NCI-H1436 (cell line): ENCODE measurements at regions not wholly inside any gene's neighbourhood (a gene's known extent, or its start where the extent isn't known, plus 50 kb on each side); places are given as distances from the start of the nearest gene placed in this dataset.

Experiments
- DNase-seq: peaks from one replicate; lab custom pipeline; 2025; lab: John Stamatoyannopoulos, UW

DNA sequence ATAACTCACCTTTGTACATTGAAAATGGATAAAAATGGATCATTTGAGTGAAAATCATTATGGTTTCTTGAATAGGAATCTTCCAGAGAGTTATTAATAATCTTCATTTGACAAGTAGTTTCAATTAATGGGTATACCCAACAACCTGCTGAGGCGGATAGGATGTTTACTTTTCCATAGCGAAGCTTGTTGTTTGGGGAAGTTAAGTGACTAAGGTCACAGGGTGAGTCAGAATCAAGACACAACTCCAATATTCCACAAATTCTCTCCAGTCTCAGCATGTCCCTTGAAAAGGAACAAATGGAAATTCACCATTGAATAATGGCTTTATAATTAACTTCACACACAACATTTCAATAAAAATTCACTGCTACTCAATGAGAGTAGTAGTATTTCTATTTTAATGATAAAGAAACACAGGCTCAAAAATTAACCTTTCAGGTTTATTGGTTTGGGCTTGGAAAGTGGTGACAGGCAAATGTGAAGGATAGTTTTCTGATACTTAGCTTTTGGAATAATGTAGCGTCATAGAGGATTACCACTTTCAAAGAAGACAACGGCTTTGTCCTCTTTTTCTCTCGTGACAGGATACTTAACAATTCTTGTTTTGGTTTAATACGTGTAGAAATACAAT is 211.3 kb downstream of the GPD2 start:
- DNase-seq: no peak

DNA sequence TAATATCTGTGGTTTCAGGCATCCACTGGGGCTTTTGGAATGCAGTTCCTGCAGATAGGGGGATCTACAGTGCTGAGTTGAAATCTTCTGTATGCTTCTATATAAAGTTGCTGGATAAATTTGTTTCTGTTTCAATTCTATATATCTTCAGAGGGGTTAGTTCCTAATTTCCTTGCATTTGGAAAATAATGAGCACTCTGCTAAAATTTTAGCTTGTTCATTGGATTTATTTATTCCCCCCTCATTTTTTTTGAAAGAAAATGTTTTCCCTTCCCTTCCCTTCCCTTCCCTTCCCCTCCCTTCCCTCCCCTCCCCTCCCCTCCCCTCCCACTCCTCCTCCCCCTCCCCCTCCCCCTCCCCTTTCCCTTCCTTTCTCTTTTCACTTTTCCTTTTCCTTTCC is 212.3 kb downstream of the GPD2 start:
- no peak for DNase-seq

DNA sequence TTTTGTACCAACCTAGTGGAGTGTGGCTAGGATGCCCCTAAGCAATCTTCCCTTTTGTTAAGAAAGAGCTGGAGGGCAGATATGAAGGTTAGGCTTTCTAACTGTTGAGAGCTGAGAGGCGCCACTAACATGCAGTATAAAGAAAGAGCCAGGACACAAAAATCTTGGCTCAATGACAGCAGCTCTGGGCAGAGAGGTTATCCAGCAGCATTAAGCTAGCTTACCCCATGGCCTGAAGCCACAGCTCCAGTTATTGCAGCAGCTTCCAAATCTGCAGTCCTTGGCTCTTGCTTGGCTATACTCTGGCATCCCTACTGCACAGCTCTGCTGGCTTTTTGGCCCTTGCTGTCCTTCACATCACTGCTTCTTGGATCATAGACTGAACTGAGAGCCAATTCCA is 213.4 kb downstream of the GPD2 start:
- DNase-seq: no peak

DNA sequence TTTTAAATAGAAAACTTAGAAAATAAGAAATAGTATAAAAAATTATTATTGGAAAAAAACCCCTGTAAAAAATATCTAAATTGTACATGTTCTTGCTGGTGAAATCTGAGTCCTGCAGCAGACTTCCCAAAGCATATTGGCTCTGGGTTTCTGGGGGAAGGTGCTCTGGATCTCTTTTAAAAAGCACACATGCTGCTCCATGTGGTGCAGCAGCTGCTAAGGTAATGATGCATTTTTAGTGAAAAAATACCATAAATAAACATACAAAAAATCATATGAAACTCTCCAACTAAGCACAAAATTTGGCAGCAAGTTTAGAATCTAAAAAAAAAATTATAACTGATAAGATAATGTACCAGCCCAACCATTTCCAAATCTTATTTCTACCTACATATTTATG is 216.5 kb downstream of the GPD2 start:
- no peak for DNase-seq

DNA sequence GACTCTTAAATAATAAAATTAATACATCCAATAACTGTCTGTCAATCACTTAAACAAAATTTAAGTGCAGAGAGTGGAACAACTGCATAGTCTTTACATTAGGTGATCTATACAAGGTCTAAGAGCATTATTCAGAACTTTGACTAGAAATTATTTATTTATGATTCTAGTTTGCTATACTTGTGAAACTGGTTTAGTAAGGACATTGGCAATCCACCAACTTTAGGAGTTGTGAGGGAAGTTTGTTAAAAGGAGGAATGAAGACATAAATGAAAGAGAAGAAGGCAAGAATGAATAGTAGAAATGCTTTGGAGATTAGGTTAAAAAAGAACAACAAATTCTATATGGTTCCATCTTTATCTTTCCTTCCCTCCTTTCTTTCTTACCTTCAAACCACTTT is 217.5 kb downstream of the GPD2 start:
- no peak for DNase-seq

DNA sequence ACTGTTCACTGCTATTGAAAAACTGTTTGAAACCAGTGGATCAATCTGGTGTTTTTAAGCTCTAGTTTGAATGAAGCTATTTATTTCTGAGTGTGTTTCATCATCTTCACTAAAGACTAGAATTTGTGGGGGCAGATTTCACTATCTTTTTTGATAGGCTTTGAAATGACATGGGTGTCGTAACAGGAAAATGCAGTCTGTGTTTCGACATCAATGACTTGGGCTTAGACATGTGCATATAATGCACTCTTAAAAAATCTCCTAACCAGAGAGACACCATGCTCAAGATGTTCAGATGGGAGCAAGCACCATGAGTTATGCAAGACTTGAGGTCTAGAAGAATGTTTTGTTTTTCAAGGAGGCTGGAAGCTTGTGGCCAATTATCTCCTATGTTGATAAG is 221.6 kb downstream of the GPD2 start:
- no peak for DNase-seq

DNA sequence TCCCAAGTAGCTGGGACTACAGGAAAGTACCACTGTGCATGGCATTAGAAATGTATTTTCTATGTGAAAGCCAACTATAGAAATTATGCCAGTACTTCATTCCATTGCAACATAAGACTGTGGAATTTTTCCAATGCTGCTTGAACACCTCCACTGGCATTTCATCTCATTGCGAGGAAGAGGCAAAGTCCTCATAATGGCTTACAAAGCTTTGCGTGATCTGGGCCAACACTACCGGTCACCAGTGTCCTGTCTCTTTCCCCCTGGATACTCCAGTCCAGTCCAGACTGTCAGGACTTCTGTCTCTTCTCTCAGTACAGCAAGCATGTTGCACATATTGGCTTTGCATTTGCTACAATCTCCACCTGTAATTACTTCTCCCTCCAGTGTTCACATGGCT is 223.5 kb downstream of the GPD2 start:
- no peak for DNase-seq

DNA sequence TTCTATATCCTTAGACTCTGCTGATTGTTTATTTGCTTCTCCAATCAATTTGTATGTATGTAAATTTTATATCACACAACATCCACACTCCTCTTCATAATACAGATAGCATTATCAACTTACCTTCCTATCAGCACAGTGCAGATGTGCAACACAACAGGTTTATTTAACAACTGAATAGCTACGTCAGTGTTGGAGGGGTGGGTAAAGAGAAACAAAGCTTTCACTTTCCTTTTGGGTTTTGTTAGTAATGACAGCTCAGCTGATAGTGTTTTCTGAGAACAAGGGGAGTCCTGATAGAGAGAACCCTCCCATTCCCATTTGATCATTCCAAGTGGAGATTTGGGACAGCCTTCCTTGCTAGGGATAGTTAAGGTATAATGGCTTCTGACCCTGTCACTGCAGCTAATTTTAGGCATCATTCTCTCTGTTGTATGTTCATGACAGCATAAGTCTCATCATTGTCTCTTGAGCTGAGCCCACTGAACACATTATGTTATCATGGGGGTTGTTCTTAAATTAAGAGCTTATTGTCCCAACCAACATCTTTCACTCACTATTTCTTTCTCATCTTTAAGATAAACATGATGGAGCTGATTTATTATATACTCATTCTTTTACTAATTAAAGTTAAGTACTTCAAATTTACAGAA is 227.7 kb downstream of the GPD2 start:
- DNase-seq: no peak

DNA sequence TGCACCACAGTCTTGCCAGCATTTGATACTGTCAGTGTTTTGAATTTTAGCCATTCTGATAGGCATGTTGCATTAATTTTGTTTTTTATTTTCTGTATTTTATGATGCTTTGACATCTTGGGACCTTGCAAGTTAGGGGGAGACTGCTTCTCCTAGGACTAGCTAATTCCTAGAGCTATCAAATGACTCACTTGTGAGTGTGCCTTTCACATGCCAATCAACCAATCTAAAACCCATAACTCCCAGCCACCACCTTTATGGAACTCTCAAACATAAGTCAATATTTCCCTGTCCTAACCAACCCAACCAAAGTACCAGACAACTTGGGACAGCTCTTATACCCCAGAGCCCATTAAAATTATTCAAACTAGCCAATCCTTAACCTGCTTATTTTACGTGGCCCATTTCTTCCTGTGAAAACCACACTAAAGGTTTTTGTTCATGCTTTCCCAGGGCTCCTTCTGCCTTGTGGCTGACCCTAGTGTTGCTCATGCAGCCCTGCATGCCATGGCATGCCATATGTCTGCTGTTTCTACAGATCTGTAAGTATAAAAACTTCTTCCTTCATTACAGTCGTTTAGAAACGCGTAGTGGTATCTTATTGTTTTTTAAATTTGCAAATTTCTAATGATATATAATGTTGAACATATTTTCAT is 230.1 kb downstream of the GPD2 start:
- DNase-seq: no peak

DNA sequence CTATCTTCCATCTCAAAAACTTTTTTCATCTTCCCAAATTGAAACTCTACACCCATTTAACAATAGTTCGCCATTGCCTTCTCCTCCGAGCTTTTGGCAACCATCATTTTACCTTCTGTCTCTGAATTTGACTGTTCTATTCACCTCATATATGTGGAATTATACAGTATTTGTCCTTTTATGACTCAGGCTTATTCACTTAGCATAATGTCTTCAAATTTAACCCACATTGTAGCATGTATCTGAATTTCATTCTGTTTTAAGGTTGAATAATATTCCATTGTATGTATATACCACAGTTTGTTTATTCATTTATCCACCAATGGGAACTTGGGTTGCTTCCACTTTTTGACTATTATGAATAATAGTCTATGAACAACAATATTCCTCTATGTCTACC is 233.9 kb downstream of the GPD2 start:
- no peak for DNase-seq

DNA sequence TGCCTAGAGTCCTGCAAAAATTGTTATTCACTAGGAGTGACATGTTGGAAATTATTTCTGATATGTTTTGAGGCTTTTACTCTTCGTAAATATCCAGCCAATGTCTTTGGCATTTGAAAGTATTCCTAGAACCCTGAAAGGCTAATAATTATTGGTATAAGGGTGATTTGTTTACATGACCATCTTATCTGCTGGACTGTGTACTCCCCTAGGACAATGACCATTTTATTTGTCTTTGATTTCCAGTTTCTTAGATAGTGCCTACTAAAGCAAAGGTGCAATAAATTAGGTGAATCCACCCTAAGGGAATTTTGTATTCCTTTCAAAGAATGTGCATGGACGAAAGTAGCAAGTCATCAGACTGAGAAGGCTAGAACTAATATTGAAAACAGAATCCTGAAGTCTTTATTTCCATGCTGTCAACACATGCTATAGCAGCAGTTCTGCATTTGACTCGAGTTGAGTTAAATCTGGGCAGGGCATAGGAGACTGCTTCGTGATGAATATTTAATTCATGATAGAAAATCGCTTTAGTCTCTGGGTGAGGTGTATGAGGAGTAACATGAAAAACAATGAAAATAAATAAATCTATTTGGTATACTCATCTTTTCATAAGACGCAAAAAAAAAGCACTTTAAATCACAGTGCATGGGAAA is 235.7 kb downstream of the GPD2 start:
- DNase-seq: no peak

DNA sequence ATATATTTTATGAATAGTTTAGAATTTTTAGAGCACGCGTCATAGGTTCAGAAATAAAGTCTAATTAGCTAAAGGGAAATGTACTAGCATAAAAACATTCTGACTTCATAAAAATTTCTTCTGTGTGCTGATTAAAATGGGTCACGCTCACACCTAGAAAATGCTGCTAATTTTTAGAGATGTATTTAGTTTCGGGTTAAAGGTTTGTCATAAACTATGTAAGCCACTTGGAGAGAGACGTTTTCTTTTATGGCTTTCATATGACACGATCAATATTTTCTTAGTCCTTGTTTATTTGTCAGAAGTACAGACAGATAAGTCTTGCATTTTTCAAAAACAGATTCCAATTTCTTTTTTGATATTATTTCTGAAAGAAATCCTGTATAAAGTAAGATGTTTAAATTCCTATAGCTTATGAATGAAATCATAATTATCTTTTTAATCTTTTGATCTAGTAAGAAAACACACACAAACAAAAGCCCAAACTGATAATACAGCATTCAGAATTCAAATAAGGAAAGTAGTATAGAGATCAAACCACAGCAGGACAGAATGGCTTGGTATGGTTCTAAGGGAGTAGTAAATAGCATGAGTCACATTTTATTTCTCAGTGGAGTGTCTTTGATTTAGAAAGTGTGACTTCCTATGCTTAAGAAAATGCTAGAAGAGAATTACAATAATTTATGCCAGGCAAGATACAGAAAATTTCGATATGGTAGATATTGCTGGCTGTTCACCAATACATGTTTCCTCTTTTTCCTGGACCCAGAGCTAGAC is 236.6 kb downstream of the GPD2 start:
- no peak for DNase-seq

DNA sequence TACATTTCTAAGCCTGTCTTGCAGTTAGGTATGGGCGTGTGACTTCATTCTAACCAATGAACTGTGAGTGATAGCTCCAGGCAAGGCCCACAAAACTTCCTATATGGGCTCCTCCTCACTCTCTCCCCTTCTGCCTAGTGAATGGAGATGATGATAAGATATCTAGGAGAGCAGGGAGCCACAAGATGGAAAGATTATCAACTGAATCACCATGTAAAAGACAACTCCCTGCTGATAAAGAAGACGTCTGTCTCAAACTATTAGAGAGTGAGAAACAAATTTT is 237.1 kb downstream of the GPD2 start:
- DNase-seq: no peak

DNA sequence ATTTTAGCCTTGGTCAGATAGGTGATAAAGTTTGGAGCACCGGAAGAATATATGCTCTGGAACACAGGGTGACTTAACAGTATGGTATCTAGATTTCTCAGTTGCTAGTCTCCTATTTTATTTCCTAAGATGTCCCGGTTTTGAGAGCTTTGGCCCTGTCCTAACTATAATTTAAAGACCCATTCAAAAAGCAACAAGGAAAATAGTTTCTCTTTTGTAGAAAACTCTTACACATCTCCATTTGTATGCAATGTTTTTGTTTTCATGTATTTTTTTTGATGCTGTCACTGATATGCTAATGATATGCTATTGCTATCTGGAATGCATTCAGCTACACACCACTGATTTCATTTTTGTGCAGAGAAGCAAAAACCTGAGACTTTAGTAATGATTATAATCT is 237.8 kb downstream of the GPD2 start:
- DNase-seq: no peak

DNA sequence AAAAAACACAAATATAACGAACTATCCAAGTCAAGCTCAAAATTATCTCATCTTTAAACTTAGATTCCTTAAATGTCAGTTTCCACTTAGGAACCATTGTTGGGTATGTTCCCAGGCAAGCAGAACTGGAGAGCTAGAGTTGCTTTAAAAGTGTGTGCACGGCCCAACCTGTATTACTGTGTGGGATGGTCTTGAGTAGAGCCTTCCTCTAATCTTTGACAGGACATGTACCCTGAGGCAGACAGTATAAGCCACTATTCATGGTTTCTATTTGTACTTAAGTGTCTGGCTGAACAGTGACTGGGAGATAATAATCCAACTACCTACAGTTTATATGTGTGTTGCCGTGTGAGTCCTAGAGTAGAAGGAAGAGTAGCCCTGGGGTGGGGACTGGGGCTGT is 239.7 kb downstream of the GPD2 start:
- no peak for DNase-seq

DNA sequence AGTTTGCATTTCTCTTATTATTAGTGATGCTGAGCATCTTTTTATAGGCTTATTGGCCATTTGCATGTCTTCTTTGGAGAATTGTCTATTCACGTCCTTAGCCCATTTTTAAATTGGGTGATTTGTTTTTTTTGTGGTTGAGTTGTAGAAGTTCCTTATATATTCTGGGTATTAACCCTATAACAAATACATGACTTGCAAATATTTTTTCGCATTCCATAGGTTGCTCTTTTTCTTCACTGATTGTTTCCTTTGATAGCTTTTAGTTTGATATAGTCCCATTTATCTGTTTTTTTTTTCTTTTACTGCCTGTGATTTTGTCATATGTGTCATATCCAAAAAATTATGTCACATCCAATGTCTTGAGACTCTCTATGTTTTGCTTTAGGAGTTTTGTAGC is 243.6 kb downstream of the GPD2 start:
- no peak for DNase-seq

DNA sequence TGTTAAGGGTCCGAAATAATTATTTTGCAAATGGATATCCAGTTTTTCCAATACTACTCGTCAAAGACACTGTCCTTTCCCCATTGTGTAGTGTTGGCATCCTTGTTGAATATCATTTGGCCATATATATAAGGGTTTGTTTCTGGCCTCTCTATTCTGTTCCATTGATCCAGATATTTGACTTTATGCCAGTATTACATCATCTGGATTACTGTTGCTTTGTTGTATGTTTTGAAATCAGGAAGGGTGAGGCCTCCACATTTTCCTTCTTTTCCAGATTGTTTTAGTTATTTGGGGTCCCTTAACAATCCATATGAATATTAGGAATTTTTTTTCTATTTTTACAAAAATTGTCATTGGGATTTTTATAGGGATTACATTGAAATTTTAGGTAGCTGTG is 244.1 kb downstream of the GPD2 start:
- DNase-seq: no peak

DNA sequence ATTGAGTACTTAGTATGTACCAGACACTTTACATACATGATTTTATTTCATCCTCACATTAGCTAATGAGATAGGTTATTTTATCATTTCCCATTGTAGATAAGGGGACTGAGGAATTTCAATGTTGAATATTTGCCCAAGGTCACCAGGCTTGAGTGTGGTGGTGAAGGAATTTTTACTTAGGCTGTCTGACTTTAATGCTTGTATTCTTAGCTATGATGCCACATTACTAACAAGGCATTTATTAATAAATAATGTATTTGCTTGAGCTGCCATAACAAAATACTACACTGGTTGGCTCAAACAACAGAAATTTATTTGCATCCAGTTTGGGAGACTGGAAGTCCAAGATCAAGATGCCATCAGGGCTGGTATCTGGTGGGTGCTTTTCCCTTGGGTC is 250.9 kb downstream of the GPD2 start:
- DNase-seq: no peak

DNA sequence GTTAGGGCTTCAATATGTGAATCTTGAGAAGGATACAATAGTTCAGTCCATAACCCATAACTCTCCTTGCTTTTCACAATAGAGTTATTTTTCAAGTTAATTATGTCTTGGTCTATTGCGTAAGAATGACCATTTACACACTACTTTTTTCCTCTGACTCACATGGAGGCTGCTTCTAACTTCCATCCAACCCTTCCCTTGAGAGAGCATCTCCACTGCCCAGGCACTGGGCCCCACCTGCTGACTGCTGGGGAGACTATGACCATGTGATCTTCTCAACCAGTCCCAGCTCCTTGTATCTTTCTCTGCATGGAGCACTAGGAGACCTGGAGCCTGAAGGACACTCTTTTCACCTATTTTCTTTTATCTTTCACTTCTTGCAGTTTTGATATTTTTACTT is 251.5 kb downstream of the GPD2 start:
- no peak for DNase-seq

DNA sequence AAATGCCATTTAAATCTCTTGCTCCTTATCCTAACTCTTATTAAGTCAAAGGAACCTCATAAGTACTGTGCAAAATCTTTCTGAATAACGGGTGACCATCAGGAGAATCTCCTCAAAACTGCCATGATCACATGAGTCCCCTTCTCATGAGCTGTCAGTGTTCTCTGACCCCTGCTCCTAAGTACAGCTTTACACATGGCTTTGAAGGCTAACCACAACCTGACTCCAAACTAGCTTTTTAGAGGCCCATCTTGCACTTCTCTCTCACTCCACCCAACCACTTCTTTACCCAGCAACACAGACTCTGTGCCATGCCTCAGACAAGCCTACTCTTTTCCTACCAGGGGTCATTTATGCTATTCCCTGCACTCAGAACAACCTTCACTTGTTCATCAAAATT is 253.8 kb downstream of the GPD2 start:
- no peak for DNase-seq

DNA sequence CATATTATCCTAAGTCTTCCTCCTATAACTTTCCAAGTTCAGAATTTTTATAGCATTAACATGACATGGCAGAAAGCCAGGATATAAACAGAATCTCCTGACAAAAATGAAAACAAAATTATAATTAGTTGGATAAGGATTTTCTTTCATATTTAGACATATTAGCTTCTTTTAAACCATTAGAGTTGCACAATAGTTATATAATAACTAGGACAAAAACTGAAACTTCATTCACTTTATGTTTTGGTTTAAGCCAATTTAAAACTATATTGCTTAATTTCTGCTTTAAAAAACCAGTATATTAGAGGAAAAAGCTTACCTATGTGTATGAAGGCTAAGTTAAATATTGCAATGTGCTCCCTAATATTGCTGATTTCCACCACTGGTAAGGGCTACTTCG is 254.8 kb downstream of the GPD2 start:
- no peak for DNase-seq

DNA sequence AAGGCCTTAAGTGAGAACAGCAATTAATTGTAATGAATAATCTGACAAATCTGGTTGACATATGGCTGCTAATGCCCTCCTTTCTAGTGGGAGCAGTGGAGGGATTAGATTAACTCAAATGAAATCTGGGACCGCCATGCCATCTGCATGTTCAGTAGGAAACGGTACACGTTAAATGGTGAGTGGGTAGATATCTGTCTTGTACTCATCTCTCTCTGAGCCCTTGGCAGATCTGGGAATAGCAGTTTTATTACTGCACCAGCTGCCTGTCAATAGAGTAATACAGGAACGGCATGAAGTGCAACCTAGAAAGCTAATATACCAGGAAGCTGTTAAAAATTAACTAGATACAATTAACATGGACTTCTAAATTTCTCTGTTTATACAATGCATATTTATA is 258.8 kb downstream of the GPD2 start:
- no peak for DNase-seq

DNA sequence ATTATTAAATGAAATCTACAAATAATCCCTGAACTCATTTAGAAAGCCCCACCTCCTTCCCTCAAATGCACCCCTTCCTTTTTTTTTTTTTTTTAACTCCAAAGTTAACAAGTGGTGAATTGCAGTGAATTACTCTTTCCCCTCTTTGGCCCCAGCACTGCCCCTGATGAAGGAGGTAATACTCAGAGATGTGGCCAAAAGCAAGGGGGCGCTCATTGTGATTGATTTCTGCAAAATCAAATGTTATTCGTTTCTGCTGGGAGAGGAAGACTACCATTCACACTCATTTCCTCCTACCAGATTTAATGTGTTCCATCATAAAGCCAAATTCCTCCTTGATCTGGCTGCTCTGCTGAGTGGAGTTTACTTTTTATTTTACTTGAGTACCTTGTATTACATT is 259.4 kb downstream of the GPD2 start:
- no peak for DNase-seq
